ENCODE measurements at regions not wholly inside any gene's neighbourhood (a gene's known extent, or its start where the extent isn't known, plus 50 kb on each side); places are given as distances from the start of the nearest gene placed in this dataset.
A peak's percentile ranks its signal among the peaks of the same experiment; 100 is the strongest.

DNA sequence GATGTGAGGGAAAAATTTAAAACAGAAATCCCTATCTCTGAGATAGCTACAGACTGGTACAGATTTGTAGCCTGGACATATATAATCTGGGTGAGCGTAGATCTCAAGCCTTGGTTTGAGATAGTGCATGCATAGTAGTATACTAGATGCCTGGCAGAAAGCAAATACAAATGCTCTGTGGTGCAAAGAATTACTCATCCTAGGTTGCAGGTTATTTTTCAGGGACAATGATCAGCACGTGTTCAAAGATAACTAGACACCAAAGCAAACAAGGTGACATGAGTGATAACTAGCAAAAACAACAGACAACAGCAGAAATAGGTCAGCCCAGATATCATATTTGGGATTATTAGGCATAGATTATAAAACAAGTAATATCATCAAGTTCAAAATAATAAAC lies 292.5 kb downstream of the HLX start:
- no peak overlapping the region for H3K4me3 ChIP-seq (ENCODE audit: insufficient read depth, low read depth, low read length)
- no peak for DNase-seq
- H3K27me3 ChIP-seq (ENCODE audit: control insufficient read depth, insufficient read depth, low read length): no peaks in the 10 kb centered on the region
- H3K36me3 ChIP-seq (replicated peaks; ENCODE audit: control insufficient read depth, insufficient read depth, low read length): no peaks in the 10 kb centered on the region

DNA sequence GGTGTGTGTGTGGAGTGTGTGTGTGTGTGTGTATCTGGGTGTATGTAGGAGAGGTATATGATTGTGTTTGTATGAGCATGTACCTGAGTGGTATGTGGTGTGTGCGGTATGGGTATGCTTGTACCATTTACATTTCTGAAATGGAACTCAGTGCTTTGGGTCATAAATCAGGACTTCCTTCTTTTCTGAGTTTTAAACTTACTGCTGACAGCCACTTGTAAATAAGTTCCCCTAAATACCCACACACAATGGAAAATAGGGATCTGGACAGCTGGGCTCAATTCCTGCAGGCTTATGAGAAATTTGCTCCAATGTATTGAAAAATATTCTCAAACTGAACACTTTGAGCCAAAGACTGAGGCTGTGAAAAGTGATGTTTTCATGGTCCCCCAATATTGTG lies 293.6 kb downstream of the HLX start:
- no peaks in the 10 kb centered on the region for H3K36me3 ChIP-seq (replicated peaks; ENCODE audit: control insufficient read depth, insufficient read depth, low read length)
- no peak overlapping the region for H3K4me3 ChIP-seq (ENCODE audit: insufficient read depth, low read depth, low read length)
- H3K27me3 ChIP-seq (ENCODE audit: control insufficient read depth, insufficient read depth, low read length): no peaks in the 10 kb centered on the region
- no peak for DNase-seq

DNA sequence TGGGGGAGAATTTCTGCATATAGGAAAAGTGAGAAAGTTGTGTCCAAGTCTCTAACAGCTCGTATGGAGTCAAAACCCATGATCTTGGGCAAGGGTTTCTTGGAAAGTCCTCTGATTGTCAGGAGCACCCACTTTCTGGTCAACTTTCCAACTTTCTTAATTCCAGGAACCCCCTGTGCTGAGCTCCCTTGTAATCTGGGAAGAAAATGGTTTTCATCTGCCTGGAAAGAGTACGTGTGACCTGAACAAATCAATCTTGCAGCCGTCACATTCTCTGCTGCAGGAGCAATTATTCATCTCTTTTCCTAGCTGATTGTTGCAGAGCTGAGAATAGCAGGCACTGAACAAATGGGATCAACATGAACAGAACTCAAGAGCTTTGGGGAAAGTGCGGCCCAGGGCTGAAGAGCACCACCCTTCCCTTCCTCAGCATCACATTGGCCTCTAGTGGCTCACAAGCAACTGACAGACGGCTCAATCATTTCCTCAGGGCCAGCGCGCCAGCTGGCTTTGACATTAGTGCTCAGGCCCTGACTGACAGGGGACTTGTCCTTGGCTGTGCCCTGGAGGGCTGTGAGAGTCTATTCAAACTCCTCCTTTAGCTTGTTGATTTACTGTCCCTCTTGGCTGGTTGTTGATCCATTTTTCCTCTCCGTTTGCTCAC lies 295.2 kb downstream of the HLX start:
- no peaks in the 10 kb centered on the region for H3K27me3 ChIP-seq (ENCODE audit: control insufficient read depth, insufficient read depth, low read length)
- peak; percentile 17 for DNase-seq
- H3K4me3 ChIP-seq (ENCODE audit: insufficient read depth, low read depth, low read length): no peak overlapping the region
- H3K36me3 ChIP-seq (replicated peaks; ENCODE audit: control insufficient read depth, insufficient read depth, low read length): no peaks in the 10 kb centered on the region

DNA sequence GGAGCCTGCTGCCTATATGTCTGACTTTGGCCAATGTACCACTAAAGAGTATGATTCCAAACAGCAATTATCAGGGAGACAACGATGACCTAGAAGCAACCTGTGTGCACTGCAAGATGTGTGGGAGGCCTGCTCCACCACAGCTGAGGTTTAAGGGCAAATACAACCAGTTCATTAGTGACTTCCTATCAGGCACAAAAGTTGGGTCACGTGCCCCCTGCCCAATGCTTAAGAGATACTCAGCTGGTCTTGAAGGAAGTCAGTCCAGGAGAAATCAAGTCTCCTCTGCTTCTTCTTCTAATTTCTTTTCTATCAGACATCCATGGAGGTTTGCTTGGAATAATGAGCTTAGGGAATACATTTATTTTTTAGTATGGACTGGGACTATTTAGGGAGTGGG lies 296.0 kb downstream of the HLX start:
- Histone ChIP-seq H3K27me3 (ENCODE audit: control insufficient read depth, insufficient read depth, low read length) (no peaks in the 10 kb centered on the region), H3K4me3 (ENCODE audit: insufficient read depth, low read depth, low read length) (no peak overlapping the region), H3K36me3 (replicated peaks; ENCODE audit: control insufficient read depth, insufficient read depth, low read length) (no peaks in the 10 kb centered on the region)
- no peak for DNase-seq

DNA sequence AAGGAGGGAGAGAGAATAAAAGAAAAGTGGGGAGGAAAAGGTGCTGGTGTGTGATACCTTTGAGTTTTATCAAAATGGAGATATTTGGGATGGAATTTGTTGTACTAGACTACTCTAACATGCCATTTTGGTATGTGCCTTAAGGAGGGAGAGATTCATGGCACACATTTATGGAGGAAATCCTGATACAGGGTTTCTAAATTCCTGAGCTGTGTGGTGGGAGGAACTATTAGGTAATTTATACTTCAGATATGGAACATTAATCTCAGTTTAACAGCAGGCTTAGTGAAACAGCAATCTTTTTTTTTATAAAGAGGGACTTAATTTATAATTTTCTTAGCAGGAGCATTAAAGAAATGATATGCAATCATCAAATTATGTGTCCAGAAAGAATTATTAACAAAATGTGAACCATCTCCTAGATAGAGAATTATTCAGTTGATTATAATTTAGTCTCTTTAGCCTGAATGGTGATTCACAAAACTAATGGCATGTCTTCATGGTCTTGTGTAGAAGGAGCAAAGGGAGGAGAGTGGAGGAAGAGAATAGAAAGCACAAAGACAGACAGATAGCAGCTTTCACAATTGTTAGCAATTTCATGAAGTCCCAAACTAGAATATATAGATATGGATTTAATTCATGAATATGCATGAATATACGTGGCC lies 301.6 kb downstream of the HLX start:
- DNase-seq: no peak
- H3K4me3 ChIP-seq (ENCODE audit: insufficient read depth, low read depth, low read length): no peak overlapping the region
- no peaks in the 10 kb centered on the region for H3K36me3 ChIP-seq (replicated peaks; ENCODE audit: control insufficient read depth, insufficient read depth, low read length)
- H3K27me3 ChIP-seq (ENCODE audit: control insufficient read depth, insufficient read depth, low read length): no peaks in the 10 kb centered on the region

DNA sequence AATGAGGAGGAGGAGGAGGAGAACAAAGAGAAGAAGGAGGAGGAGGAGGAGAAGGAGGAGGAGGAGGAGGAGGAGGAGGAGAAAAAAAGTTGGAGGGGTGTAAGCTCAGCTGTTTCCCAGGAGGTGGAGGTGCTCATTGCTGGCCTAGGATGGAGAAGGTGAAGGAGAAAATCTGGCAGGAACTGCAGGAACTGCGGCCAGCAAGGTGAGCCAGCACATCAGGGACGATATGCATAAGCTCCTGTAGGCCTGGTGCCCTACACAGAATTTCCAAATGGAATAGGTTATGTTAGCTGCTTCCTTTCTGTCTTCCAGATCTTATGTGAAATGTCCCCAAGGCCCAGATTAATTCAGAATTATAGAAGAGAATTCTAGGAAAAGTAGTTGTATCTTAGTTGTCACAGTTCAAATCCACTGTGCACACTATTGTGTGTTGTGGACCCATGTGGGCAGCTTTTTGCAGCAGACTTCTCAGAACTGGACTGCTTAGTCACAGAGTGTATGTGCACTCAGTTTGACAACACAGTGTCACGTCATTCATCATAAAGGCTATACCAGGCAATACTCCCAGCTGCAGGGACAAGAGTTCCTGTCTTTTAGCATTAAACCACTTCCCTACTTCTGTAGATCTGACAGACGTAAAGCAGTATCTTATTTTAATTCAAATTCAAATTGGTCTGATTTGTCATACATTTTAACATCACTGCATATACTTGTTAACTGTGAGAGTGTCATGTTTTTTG lies 303.7 kb downstream of the HLX start:
- no peak for DNase-seq

DNA sequence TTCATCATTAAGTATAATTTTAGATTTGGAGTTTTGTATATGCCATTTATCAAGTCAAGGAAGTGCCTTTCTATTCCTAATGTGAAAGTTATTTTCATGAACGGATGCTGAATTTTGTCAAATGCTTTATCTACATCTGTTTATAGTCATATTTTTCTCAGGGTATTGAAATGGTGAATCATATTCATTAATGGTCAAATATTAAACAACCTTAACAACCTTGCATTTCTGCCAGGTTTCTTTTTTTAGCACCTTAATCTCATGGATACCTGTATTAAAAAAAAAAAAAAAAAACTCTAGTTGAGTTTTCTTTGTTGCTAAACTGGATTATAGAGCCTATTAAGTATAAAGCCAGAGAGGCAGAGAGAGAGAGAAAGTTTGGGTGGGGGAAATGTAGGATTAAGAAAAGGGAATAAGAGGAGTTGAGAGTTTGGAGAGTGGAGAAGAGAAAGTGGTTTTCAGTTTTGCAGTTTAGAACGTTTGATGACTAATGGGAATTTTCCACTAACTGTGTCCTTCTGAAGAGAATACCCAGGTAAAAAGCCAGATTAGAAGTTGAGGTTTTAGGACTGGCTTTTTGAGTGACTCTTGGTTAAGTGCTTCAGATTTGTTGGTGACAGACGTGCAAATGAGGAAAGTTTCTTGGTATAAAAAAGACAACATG lies 305.0 kb downstream of the HLX start:
- Histone ChIP-seq H3K36me3 (replicated peaks; ENCODE audit: control insufficient read depth, insufficient read depth, low read length) (no peaks in the 10 kb centered on the region), H3K4me3 (ENCODE audit: insufficient read depth, low read depth, low read length) (no peak overlapping the region), H3K27me3 (ENCODE audit: control insufficient read depth, insufficient read depth, low read length) (no peaks in the 10 kb centered on the region)
- DNase-seq: no peak

More for the DNA sequence above, 303.7 kb downstream of the HLX start:
- no peak overlapping the region for H3K4me3 ChIP-seq (ENCODE audit: insufficient read depth, low read depth, low read length)
- no peaks in the 10 kb centered on the region for H3K27me3 ChIP-seq (ENCODE audit: control insufficient read depth, insufficient read depth, low read length)
- no peaks in the 10 kb centered on the region for H3K36me3 ChIP-seq (replicated peaks; ENCODE audit: control insufficient read depth, insufficient read depth, low read length)

DNA sequence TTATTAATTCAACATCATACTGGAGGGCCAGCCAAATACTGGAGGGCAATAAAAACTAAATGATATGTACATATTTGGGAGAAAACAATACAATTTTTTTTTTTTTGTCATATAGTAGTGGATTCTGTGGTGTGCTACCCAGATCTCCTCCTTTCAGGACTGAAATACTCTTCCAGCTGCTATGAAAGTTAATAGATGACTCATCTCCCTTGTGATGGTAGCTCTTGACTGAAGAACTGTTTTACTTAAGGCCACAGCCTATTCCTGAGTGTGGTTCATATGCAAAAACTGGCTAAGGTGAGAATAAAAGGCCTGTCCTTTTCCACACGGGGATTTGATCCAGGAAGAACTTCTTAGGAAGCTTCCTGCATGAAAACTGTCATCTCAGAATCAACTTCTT lies 307.9 kb downstream of the HLX start:
- H3K36me3 ChIP-seq (replicated peaks; ENCODE audit: control insufficient read depth, insufficient read depth, low read length): no peaks in the 10 kb centered on the region
- no peaks in the 10 kb centered on the region for H3K27me3 ChIP-seq (ENCODE audit: control insufficient read depth, insufficient read depth, low read length)
- DNase-seq: no peak
- H3K4me3 ChIP-seq (ENCODE audit: insufficient read depth, low read depth, low read length): no peak overlapping the region

DNA sequence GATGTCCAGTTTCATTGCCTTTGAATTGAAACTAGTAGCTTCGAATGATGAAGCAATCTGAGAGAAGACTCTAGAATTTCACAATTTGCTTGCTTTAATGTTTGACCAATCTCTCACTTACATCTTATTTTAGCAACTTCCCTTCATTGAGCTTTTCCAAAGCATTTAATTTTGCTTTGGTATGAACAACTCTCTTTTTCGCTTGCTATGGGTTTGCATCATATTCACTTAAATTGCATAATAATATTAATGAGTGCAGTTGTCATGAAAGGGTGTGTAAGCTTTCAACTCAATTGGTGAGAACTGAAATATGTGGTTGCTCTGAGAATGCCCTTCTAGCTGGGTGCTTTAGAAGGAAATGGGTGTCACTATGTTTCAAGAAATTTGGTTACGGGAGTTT lies 309.2 kb downstream of the HLX start:
- Histone ChIP-seq H3K27me3 (ENCODE audit: control insufficient read depth, insufficient read depth, low read length) (no peaks in the 10 kb centered on the region), H3K36me3 (replicated peaks; ENCODE audit: control insufficient read depth, insufficient read depth, low read length) (no peaks in the 10 kb centered on the region), H3K4me3 (ENCODE audit: insufficient read depth, low read depth, low read length) (no peak overlapping the region)
- DNase-seq: no peak

DNA sequence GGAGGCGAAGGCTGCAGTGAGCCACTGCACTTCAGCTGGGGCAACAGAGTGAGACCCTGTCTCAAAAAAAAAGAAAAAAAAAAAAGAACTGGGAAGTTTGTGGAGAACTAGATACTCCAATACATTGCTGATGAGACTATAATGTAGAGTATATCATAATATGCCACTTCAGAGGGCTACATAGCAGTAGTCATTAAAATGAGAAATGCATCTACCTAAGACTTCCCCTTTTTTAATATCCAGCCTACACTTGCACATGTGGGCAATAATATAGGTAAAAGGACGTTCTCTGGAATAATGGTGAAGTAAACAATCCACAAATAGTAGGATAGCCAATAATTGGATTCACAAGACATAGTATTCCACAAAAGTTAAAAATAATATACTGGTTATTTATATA lies 311.0 kb downstream of the HLX start:
- no peaks in the 10 kb centered on the region for H3K27me3 ChIP-seq (ENCODE audit: control insufficient read depth, insufficient read depth, low read length)
- H3K36me3 ChIP-seq (replicated peaks; ENCODE audit: control insufficient read depth, insufficient read depth, low read length): no peaks in the 10 kb centered on the region
- no peak for DNase-seq
- H3K4me3 ChIP-seq (ENCODE audit: insufficient read depth, low read depth, low read length): no peak overlapping the region

DNA sequence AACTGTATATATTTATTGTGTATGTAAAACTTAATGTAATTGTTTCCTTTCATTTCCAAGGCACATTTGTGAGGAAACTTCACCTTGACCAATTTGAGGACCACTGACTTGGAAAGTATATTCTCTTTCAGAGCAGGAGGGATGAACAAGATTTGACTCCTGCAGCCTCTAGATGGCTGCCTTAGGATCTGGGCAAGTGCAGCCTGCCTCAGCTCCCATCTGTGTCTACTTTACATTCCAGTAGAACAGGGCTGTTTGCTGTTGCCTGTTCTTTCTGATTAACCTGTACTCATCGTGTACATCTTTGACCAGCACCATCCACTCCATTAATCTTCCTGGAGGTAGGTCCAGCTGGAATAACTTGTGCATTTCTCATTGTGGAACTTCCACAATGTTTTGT lies 312.8 kb downstream of the HLX start:
- H3K36me3 ChIP-seq (replicated peaks; ENCODE audit: control insufficient read depth, insufficient read depth, low read length): no peaks in the 10 kb centered on the region
- no peak overlapping the region for H3K4me3 ChIP-seq (ENCODE audit: insufficient read depth, low read depth, low read length)
- no peaks in the 10 kb centered on the region for H3K27me3 ChIP-seq (ENCODE audit: control insufficient read depth, insufficient read depth, low read length)
- DNase-seq: peak; percentile 6

DNA sequence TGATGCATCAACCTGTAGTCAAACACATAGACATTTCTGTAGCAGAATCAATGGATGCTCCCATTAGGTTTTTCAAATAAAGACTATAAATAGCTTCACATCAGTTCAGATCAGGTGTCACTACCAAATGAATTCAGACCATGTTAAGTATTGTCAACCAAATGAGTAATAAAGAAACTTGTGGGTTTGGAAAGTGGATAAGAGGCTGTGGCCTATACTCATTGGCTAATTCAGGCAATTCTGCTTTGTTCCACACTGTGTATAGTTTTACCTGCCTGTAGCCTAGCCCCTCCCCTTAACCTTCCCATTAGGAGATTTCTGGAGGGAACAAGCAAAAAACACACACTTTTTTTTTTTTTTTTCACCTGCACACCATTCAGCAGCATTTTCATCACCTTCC lies 321.2 kb downstream of the HLX start:
- DNase-seq: no peak
- H3K36me3 ChIP-seq (replicated peaks; ENCODE audit: control insufficient read depth, insufficient read depth, low read length): no peaks in the 10 kb centered on the region
- no peaks in the 10 kb centered on the region for H3K27me3 ChIP-seq (ENCODE audit: control insufficient read depth, insufficient read depth, low read length)
- no peak overlapping the region for H3K4me3 ChIP-seq (ENCODE audit: insufficient read depth, low read depth, low read length)

DNA sequence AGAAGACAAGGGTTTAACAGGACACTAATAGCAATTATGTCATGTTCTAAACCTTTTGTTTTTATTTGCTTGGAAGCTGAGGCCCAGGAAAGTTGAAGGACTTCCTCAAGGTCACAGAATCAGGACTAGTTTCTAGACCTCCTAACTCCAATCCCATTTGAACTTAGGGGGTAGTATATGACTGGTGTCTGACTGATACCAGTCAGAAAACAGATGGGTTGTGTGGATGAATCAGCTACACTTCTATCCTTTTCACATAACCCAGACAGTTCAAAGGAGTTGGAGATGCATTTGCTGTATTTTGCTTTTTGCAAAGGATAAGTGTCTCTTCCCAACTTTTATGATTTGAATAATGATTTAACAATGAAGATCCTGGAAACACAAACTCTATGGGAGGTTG lies 322.5 kb downstream of the HLX start:
- DNase-seq: no peak
- Histone ChIP-seq H3K4me3 (ENCODE audit: insufficient read depth, low read depth, low read length) (no peak overlapping the region), H3K27me3 (ENCODE audit: control insufficient read depth, insufficient read depth, low read length) (no peaks in the 10 kb centered on the region), H3K36me3 (replicated peaks; ENCODE audit: control insufficient read depth, insufficient read depth, low read length) (no peaks in the 10 kb centered on the region)

DNA sequence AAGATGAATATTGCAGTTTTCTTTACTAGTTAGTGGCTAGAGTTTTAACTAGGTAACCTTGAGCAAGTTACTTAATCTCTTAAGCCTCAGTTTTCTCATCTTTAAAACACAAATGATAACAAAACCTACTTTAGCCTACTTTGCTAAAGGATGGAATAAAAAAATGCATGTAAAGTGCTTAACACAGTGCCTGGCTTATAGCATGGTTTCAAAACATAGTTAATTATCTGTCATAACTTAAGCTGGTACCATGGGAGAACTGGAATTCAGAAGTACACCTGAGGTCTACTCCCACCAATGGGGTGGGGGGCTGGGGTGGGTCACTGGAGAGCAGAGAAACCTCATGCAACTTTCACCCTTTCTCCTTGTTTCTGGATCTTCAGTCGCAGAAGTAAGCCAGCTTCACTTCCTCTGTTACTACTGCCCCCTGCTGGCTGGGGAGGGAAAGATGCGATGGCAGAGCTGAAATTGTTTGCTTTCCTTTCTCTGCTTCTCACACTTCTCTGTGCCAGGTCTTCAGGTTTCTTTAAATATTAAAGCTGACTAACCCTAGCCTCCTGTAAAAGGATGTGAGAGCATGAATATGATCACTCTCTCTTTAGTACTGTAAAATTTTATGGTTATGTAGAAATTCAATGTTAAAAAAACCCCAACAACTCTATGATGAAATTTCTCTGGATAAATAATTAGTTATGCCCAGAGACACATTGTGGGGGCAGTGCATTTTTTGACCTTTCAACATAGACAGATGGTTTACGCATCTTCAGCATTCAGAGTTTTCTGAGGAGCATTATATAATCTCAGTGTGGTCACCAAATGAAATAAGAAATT lies 324.2 kb downstream of the HLX start:
- Histone ChIP-seq H3K36me3 (replicated peaks; ENCODE audit: control insufficient read depth, insufficient read depth, low read length) (no peaks in the 10 kb centered on the region), H3K4me3 (ENCODE audit: insufficient read depth, low read depth, low read length) (no peak overlapping the region), H3K27me3 (ENCODE audit: control insufficient read depth, insufficient read depth, low read length) (no peaks in the 10 kb centered on the region)
- DNase-seq: peak; percentile 51

All from H7 (cell line).